SK-N-SH (cell line): ENCODE measurements at regions not wholly inside any gene's neighbourhood (a gene's known extent, or its start where the extent isn't known, plus 50 kb on each side); places are given as distances from the start of the nearest gene placed in this dataset.

Experiments
- CTCF ChIA-PET: fragments of 300-600, 350-600 bp; formaldehyde crosslinking; extraction: SDS; loops from one replicate; lab custom pipeline; 2021; lab: Yijun Ruan, JAX
- POLR2A ChIA-PET: fragments of 350-600 bp; sonication (Branson Sonifier 250); formaldehyde crosslinking; extraction: SDS; loops from one replicate; lab custom pipeline; 2020; ENCODE audit warnings: antibody characterized with exemption, inconsistent platforms; lab: Yijun Ruan, JAX
- DNase-seq: peaks from one replicate; pipeline ENCODE4 v3.0.0; 2012
- H2AFZ ChIP-seq: fragments of 200-600 bp; sonication (generic); 2 replicates; pipeline ENCODE4 v1.8.1; 2016; ENCODE audit warnings: antibody characterized with exemption, mild to moderate bottlenecking, low read depth
- H3F3A ChIP-seq: fragments of 200-600 bp; sonication (generic); replicated peaks from 2 replicates; pipeline ENCODE3; 2016; ENCODE audit warnings: antibody characterized with exemption, mild to moderate bottlenecking; ENCODE audit not compliant: insufficient read depth
- H3K27ac ChIP-seq, 2 experiments: fragments of 200-500 bp in 1 of 2; fragments of 200-600 bp in 1 of 2; sonication (Bioruptor generic) in 1 of 2; sonication (generic), shearing (Covaris generic) in 1 of 2; 2 replicates each; pipeline versions ENCODE4 v1.5.1 to v1.6.1; 2014 to 2016; ENCODE audit warnings: low read depth in 2 of 2, inconsistent platforms in 1 of 2, low read length in 1 of 2, mild to moderate bottlenecking in 1 of 2, mixed read lengths in 1 of 2
- H3K27me3 ChIP-seq: fragments of 200-600 bp; sonication (generic), shearing (Covaris generic); 2 replicates; pipeline ENCODE4 v1.6.1; 2016; ENCODE audit warnings: mixed run types; ENCODE audit not compliant: insufficient read depth
- H3K36me3 ChIP-seq, 2 experiments: fragments of 200-500 bp in 1 of 2; fragments of 200-600 bp in 1 of 2; sonication (Bioruptor generic) in 1 of 2; sonication (generic) in 1 of 2; replicated peaks in 1 of 2; 2 replicates each; pipeline versions ENCODE3 to v1.5.1; 2014 to 2016; ENCODE audit warnings: low read length in 1 of 2, mild to moderate bottlenecking in 1 of 2; ENCODE audit not compliant: insufficient read depth in 2 of 2, control insufficient read depth in 1 of 2
- H3K4me1 ChIP-seq, 2 experiments: fragments of 200-500 bp in 1 of 2; fragments of 200-600 bp in 1 of 2; sonication (Bioruptor generic) in 1 of 2; sonication (generic), shearing (Covaris generic) in 1 of 2; 2 replicates each; pipeline versions ENCODE4 v1.5.1 to v1.6.1; 2014 to 2016; ENCODE audit warnings: low read depth in 1 of 2, low read length in 1 of 2, mixed run types in 1 of 2; ENCODE audit not compliant: insufficient read depth in 2 of 2, control insufficient read depth in 1 of 2
- H3K4me2 ChIP-seq: fragments of 200-600 bp; sonication (generic), shearing (Covaris generic); 2 replicates; pipeline ENCODE4 v1.6.1; 2017; ENCODE audit warnings: mixed run types
- H3K4me3 ChIP-seq, 2 experiments: fragments of 200-500 bp in 1 of 2; fragments of 200-600 bp in 1 of 2; sonication (Bioruptor generic) in 1 of 2; sonication (generic), shearing (Covaris generic) in 1 of 2; 2 replicates each; pipeline versions ENCODE4 v1.5.1 to v1.8.1; 2014 to 2016; ENCODE audit warnings: low read depth in 2 of 2, inconsistent platforms in 1 of 2, low read length in 1 of 2, mild to moderate bottlenecking in 1 of 2, mixed read lengths in 1 of 2, moderate library complexity in 1 of 2
- H3K79me2 ChIP-seq: fragments of 200-600 bp; sonication (generic); 2 replicates; pipeline ENCODE4 v1.8.1; 2017; ENCODE audit warnings: mild to moderate bottlenecking; ENCODE audit not compliant: insufficient read depth
- H3K9ac ChIP-seq: fragments of 200-600 bp; sonication (generic); 2 replicates; pipeline ENCODE4 v1.6.1; 2017; ENCODE audit warnings: mixed run types
- H3K9me2 ChIP-seq: fragments of 200-600 bp; sonication (generic); 2 replicates; pipeline ENCODE4 v1.6.1; 2017; ENCODE audit warnings: mixed run types
- H3K9me3 ChIP-seq: fragments of 200-600 bp; sonication (generic); 2 replicates; pipeline ENCODE4 v1.6.1; 2017; ENCODE audit warnings: mixed run types, mild to moderate bottlenecking, moderate library complexity
- H4K20me1 ChIP-seq: fragments of 200-600 bp; sonication (generic); 2 replicates; pipeline ENCODE4 v1.6.1; 2017; ENCODE audit warnings: mild to moderate bottlenecking, mixed run types; ENCODE audit not compliant: insufficient read depth
- ELF1 ChIP-seq: IDR thresholded peaks from 2 replicates; pipeline ENCODE4 v1.4.0; 2012
- EP300 ChIP-seq, 2 experiments: IDR thresholded peaks; 2 replicates each; pipeline versions ENCODE4 v1.4.0 to v1.6.1; 2012; ENCODE audit warnings: borderline replicate concordance in 1 of 2, low read depth in 1 of 2, low read length in 1 of 2
- FOSL2 ChIP-seq: IDR thresholded peaks from 2 replicates; pipeline ENCODE4 v1.4.0; 2012; ENCODE audit warnings: low read depth, mild to moderate bottlenecking, moderate library complexity, borderline replicate concordance
- GATA2 ChIP-seq: sonication (generic); formaldehyde crosslinking; IDR thresholded peaks from 2 replicates; pipeline ENCODE4 v1.5.0; 2020; ENCODE audit warnings: mild to moderate bottlenecking, missing genetic modification reagents
- IRF3 ChIP-seq: fragments of 150-350 bp; IDR thresholded peaks from 2 replicates; pipeline ENCODE4 v1.6.1; 2016; ENCODE audit warnings: mild to moderate bottlenecking, low read depth, low read length
- JUND ChIP-seq: IDR thresholded peaks from 2 replicates; pipeline ENCODE4 v1.4.0; 2012
- MAX ChIP-seq: IDR thresholded peaks from 2 replicates; pipeline ENCODE4 v1.4.0; 2012; ENCODE audit warnings: low read depth
- NFIC ChIP-seq: IDR thresholded peaks from 2 replicates; pipeline ENCODE4 v1.4.0; 2012; ENCODE audit warnings: borderline replicate concordance
- NRF1 ChIP-seq: IDR thresholded peaks from 2 replicates; pipeline ENCODE4 v1.6.1; 2012; ENCODE audit warnings: low read depth, mild to moderate bottlenecking, low read length
- PBX3 ChIP-seq: IDR thresholded peaks from 2 replicates; pipeline ENCODE4; 2012
- POLR2AphosphoS5 ChIP-seq: IDR thresholded peaks from 2 replicates; pipeline ENCODE4 v1.6.1; 2012; ENCODE audit warnings: low read depth, low read length
- RCOR1 ChIP-seq: fragments of 150-350 bp; IDR thresholded peaks from 2 replicates; pipeline ENCODE4 v1.6.1; 2017; ENCODE audit warnings: antibody characterized with exemption, low read length
- REST ChIP-seq: IDR thresholded peaks from 2 replicates; pipeline ENCODE4 v1.6.1; 2012; ENCODE audit warnings: mild to moderate bottlenecking, low read depth, low read length, moderate library complexity
- SMC3 ChIP-seq: IDR thresholded peaks from 2 replicates; pipeline ENCODE4 v1.6.1; 2012; ENCODE audit warnings: low read depth, low read length, improper control_type of control experiment
- TCF12 ChIP-seq: IDR thresholded peaks from 2 replicates; pipeline ENCODE4 v1.4.0; 2012
- TEAD4 ChIP-seq: IDR thresholded peaks from 2 replicates; pipeline ENCODE4 v1.4.0; 2012; ENCODE audit warnings: mild to moderate bottlenecking, borderline replicate concordance; ENCODE audit not compliant: insufficient read depth
- USF1 ChIP-seq: IDR thresholded peaks from 2 replicates; pipeline ENCODE4 v1.4.0; 2012; ENCODE audit warnings: low read depth, borderline replicate concordance
- ZBTB33 ChIP-seq: IDR thresholded peaks from 2 replicates; pipeline ENCODE4 v1.4.0; 2012; ENCODE audit warnings: low read depth, borderline replicate concordance
- WGBS: methylation state at CpG from one replicate; pipeline ENCODE4 v1.1.6; 2017; ENCODE audit warnings: low lambda C conversion rate; 5-methylcytosine and 5-hydroxymethylcytosine counted together

GRCh38 chr10:42519079-42519478 is 119.3 kb downstream of the ZNF33B start:
- Histone ChIP-seq H3K79me2 (no peaks in the 10 kb centered on the region), H3K27me3 (no peaks in the 10 kb centered on the region), H3K9ac (no peak overlapping the region), H3K4me3 (no peak overlapping the region; a peak in 1 of 4 replicates), H3K27ac (no peak overlapping the region), H4K20me1 (no peaks in the 10 kb centered on the region), H2AFZ (no peak overlapping the region), H3K4me2 (no peak overlapping the region), H3F3A (no peaks in the 10 kb centered on the region), H3K9me3 (peaks cover 36% of the 10 kb centered on the region), H3K36me3 (peaks cover 24 to 51% of the 10 kb centered on the region in 2 experiments), H3K4me1 (no peaks in the 10 kb centered on the region), H3K9me2 (no peaks in the 10 kb centered on the region)
- TF ChIP-seq TEAD4 (no peak), TCF12 (no peak), NRF1 (no peak), USF1 (no peak), REST (no peak), JUND (no peak), GATA2 (no peak), IRF3 (no peak), FOSL2 (no peak), PBX3 (no peak), ELF1 (no peak), MAX (no peak), RCOR1 (no peak), NFIC (no peak), POLR2AphosphoS5 (no peak), SMC3 (no peak), EP300 (IDR thresholded peaks at IDR 0.05; ENCODE audit: borderline replicate concordance in 1 of 2, low read depth in 1 of 2, low read length in 1 of 2) (no peak), ZBTB33 (no peak)
- no peak for DNase-seq
- POLR2A ChIA-PET: no interaction called here
- 93% methylated on average over 2 of the region's 2 CpGs for WGBS
- CTCF ChIA-PET: no interaction called here
